DMS53 treated with DMSO at 0.1 percent for 48 hours (cell line): ENCODE measurements at regions not wholly inside any gene's neighbourhood (a gene's known extent, or its start where the extent isn't known, plus 50 kb on each side); places are given as distances from the start of the nearest gene placed in this dataset.

Experiments used
- DNase-seq: peaks from one replicate; lab custom pipeline; 2025; ENCODE audit not compliant: unreplicated experiment; lab: John Stamatoyannopoulos, UW

- DNase-seq, result no peak
Observed at GRCh38 chr21:31502537-31503143, 156.9 kb upstream of the SOD1 start.

GRCh38 chr21:31501926-31502325 is 157.6 kb upstream of the SOD1 start:
- DNase-seq, result no peak

- DNase-seq, result no peak
Observed at GRCh38 chr21:31500982-31501381, 156.9 kb upstream of the TIAM1 start.

- DNase-seq, result no peak
Observed at GRCh38 chr21:31500071-31500470, 156.0 kb upstream of the TIAM1 start.

GRCh38 chr21:31498985-31499384 is 154.9 kb upstream of the TIAM1 start:
- no peak for DNase-seq

- DNase-seq, result no peak
Observed at GRCh38 chr21:31497914-31498313, 153.9 kb upstream of the TIAM1 start.

GRCh38 chr21:31493350-31493880 is 149.4 kb upstream of the TIAM1 start:
- no peak for DNase-seq

- DNase-seq, result no peak
Observed at GRCh38 chr21:31491617-31492016, 147.6 kb upstream of the TIAM1 start.

GRCh38 chr21:31490443-31490842 is 146.4 kb upstream of the TIAM1 start:
- DNase-seq, result no peak

- no peak for DNase-seq
Observed at GRCh38 chr21:31489726-31490125, 145.7 kb upstream of the TIAM1 start.

GRCh38 chr21:31489014-31489413 is 145.0 kb upstream of the TIAM1 start:
- no peak for DNase-seq

- no peak for DNase-seq
Observed at GRCh38 chr21:31484219-31484618, 140.2 kb upstream of the TIAM1 start.

GRCh38 chr21:31483146-31483545 is 139.1 kb upstream of the TIAM1 start:
- DNase-seq, result no peak

GRCh38 chr21:31482460-31482859 is 138.4 kb upstream of the TIAM1 start:
- DNase-seq, result no peak

GRCh38 chr21:31480228-31480627 is 136.2 kb upstream of the TIAM1 start:
- no peak for DNase-seq

- no peak for DNase-seq
Observed at GRCh38 chr21:31479714-31480113, 135.7 kb upstream of the TIAM1 start.

- no peak for DNase-seq
Observed at GRCh38 chr21:31479222-31479621, 135.2 kb upstream of the TIAM1 start.

GRCh38 chr21:31476263-31477022 is 132.4 kb upstream of the TIAM1 start:
- DNase-seq, result no peak

- DNase-seq, result no peak
Observed at GRCh38 chr21:31475223-31475622, 131.2 kb upstream of the TIAM1 start.

GRCh38 chr21:31473685-31474345 is 129.8 kb upstream of the TIAM1 start:
- no peak for DNase-seq

GRCh38 chr21:31471865-31472264 is 127.8 kb upstream of the TIAM1 start:
- no peak for DNase-seq
